Left renal pelvis (tissue), 4 donors: ENCODE measurements at regions not wholly inside any gene's neighbourhood (a gene's known extent, or its start where the extent isn't known, plus 50 kb on each side); places are given as distances from the start of the nearest gene placed in this dataset.
"Not testable (repeated sequence)": the region's sequence is repeated elsewhere in the genome, so short reads cannot be mapped to it uniquely, and the experiment has no call there.

Experiments
- DNase-seq, 4 donors: peaks; one replicate each; pipeline ENCODE4 v3.0.0-alpha.2; 2013; ENCODE audit warnings: low read depth in 4 of 4, low spot score in 3 of 4

- no peak for DNase-seq
Observed at GRCh38 chr11:83403691-83404389, 117.7 kb upstream of the CCDC90B start.

DNA sequence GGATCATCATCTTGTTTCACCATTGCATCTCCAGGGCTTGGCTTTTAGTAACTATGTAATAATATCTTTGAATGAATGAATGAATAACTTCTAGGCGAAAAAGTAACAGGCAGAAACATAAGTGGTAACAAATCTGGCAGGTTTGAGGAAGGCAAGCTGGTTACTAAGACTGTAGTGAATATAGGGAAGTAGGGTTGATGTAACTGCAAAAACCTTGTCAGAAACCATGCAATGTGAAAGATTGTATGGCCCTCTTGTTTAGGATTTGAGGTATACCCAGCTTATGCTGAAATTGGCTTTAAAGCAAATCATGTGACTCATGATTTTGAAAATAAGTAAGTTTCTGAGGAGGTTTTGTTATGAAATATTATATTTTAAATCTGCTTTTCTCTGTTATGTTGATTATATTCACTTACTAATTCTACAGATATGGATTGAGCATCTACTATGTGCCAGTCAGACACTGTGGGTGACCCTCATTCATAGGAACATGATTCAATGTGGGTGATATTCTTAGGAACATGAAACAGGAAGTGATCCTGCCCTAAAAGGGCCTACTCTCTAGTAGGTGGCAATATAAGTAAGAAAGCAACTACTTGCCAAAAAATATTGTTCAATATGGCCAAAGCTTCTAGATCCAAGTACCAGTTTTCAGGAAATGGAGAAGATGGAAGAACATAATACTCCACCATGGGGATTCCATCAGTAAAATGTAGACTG is 115.5 kb upstream of the CCDC90B start:
- DNase-seq: no peak

GRCh38 chr11:83394331-83394730 is 108.2 kb upstream of the CCDC90B start:
- no peak for DNase-seq

GRCh38 chr11:83392556-83392955 is 106.4 kb upstream of the CCDC90B start:
- DNase-seq: no peak

GRCh38 chr11:83389975-83390374 is 103.8 kb upstream of the CCDC90B start:
- DNase-seq: no peak

GRCh38 chr11:83383838-83384237 is 97.7 kb upstream of the CCDC90B start:
- not testable (repeated sequence) for DNase-seq

DNA sequence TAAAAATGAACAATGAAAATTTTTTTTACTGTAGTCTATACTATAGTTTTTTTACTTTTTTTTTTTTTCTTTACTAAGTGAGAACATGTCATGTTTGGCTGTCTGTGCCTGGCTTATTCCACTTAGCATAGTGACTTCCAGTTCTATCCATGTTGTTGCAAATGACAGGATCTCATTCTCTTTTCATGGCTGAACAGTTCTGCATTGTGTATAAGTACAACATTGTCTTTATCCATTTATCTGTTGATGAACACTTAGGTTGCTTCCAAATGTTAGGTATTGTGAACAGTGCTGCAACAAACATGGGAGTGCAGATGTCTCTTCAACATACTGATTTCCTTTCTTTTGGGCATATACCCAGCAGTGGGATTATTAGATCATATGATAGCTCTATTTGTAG is 88.1 kb upstream of the CCDC90B start:
- no peak for DNase-seq

DNA sequence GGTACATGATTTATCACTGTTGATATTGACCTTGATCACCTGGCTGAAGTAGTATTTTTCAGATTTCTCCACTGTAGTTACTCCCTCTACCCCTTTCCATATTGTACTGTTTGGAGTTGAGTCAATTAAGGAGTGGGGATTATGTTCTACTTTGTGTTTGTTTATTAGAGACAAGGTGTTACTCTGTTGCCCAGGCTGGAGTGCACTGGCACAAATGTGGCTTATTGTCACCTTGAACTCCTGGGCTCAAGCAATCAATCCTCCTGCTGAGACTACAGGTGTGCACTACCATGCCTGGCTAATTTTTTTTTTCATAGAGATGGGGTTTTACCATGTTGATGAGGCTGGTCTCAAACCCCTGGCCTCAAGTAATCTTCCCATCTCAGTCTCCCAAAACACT is 85.3 kb upstream of the CCDC90B start:
- DNase-seq: no peak

- DNase-seq: no peak
Observed at GRCh38 chr11:83367745-83368144, 81.6 kb upstream of the CCDC90B start.

DNA sequence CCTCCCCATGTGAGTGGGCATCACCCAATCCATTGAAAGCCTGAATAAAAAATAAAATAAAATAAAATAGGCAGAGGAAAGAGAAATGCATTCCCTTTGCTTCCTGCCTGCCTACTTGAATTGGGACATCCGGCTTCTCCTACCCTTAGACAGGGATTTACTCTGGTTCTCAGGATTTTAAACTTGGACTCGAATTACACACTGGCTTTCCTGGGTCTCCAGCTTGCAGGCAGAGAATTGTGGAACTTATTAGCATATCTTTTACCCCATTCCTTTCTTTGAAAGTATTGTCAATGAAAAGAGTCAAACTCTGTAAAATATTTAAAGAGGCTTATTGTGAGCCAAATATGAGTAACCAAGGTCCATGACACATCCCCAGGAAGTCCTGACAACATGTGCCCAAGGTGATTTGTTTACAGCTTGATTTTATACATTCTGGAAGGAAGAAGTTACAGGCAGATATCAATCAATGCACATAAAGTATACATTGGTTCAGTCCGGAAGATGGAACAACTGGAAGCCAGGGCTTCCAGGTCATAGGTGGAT is 78.4 kb upstream of the CCDC90B start:
- DNase-seq: no peak

GRCh38 chr11:83363312-83363711 is 77.1 kb upstream of the CCDC90B start:
- DNase-seq: no peak

GRCh38 chr11:83361831-83362230 is 75.7 kb upstream of the CCDC90B start:
- no peak for DNase-seq

- no peak for DNase-seq
Observed at GRCh38 chr11:83355391-83355790, 69.2 kb upstream of the CCDC90B start.

DNA sequence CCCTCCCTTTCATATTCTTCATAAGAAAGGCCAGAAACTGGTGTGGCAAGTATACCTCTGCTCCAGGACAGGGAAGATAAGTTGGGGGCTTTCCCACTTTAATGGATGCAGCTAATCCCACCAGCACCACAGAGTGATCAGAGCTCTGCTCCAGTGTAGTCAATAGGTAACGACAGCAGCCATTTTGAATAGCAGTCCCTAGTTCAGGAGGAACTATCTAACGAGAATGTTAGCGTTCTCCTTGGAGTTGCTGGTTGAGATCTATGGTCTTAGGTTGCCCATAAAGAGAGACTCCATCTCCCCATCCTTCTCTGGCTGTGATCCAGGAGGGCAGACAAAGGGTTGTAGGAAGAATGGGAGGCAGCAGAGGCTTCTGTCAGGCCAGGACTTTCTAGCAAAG is 64.0 kb upstream of the CCDC90B start:
- no peak for DNase-seq

DNA sequence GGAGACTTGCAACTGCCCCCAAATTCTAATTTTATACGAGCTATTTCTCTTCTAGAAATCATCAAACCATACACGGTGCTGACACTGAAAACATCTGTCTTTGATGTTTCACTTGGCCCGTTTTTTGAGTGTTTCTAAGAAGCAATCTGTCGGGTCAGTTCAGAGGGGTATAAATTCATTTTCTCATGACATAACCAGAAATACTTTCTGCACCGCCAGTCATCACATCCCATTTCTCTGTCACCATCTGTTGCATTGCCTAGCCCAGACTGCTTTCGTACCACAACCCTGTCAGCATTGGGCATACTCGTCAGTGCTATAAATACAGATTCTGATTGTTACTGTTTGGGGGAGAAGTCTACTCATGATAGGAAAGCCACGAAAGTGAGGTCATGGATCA is 63.1 kb upstream of the CCDC90B start:
- peak; percentile 10 to 16 (median 15) for DNase-seq

DNA sequence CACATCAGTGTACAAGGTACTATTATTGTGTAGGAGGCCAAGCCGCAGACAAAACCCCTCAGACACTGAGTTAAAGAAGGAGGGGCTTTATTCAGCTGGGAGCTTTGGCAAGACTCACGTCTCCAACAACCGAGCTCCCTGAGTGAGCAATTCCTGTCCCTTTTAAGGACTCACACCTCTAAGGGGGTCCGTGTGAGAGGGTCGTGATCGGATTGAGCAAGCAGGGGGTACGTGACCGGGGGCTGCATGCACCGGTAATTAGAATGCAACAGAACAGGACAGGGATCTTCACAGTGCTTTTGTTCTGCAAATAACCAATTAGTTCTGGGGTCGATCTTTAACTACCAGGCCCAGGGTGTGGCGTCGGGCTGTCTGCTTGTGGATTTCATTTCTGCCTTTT is 60.5 kb upstream of the CCDC90B start:
- not testable (repeated sequence) for DNase-seq

- DNase-seq: not testable (repeated sequence)
Observed at GRCh38 chr11:83344521-83344920, 58.4 kb upstream of the CCDC90B start.

DNA sequence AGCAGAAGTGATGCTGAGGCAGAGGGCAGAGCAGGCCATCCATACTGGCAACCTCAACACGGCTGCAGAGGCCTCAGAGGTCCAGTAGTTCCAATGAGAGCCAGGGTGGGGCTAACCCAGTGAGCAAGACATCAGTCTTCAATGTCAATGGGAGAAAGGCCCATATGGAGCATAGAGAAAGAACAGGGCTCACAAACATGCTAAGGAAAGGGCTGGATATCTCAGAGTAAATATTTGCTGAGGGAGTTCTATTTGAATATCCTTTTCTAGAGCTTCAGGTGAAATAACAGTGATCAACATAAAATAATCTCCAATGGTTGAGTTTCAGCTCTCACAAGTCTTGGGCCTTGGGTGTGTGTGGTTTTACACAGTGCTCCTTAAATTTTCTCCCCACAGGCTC is 50.8 kb upstream of the CCDC90B start:
- DNase-seq: no peak
